Sigmoid colon (tissue), 3 donors: ENCODE measurements at regions not wholly inside any gene's neighbourhood (a gene's known extent, or its start where the extent isn't known, plus 50 kb on each side); places are given as distances from the start of the nearest gene placed in this dataset.

ENCODE experiments used
- CTCF ChIP-seq, 4 experiments: fragments of 450-650 bp in 3 of 4; fragments of 200-600 bp in 1 of 4; IDR thresholded peaks; one replicate each; pipeline ENCODE4 v1.5.1; 2016 to 2019; ENCODE audit warnings: antibody characterized with exemption in 4 of 4, mild to moderate bottlenecking in 3 of 4, moderate library complexity in 2 of 4
- POLR2A ChIP-seq, 2 donors: fragments of 450-650 bp; IDR thresholded peaks; one replicate each; pipeline ENCODE4 v1.6.1; 2016; ENCODE audit warnings: antibody characterized with exemption in 2 of 2, mild to moderate bottlenecking in 2 of 2, moderate library complexity in 2 of 2

- no peak for TF ChIP-seq POLR2A (IDR thresholded peaks at IDR 0.05)
- no peak for TF ChIP-seq CTCF (IDR thresholded peaks at IDR 0.05)
These were observed 910.1 kb downstream of the GALC start for GRCh38 chr14:87082917-87083316.
